Lung microvascular endothelial cell (primary cell): ENCODE measurements at regions not wholly inside any gene's neighbourhood (a gene's known extent, or its start where the extent isn't known, plus 50 kb on each side); places are given as distances from the start of the nearest gene placed in this dataset.
"Not testable (repeated sequence)": the region's sequence is repeated elsewhere in the genome, so short reads cannot be mapped to it uniquely, and the experiment has no call there.

Experiments
- DNase-seq, 2 donors: peaks; one replicate each; pipeline versions ENCODE4 v3.0.0 to v3.0.0-alpha.2; 2010; ENCODE audit warnings: low read depth in 2 of 2

GRCh38 chr18:3328532-3328931 is 66.6 kb downstream of the MYL12B start:
- no peak for DNase-seq

GRCh38 chr18:3329471-3329870 is 67.5 kb downstream of the MYL12B start:
- no peak for DNase-seq

- DNase-seq: no peak
Observed at GRCh38 chr18:3329872-3330271, 67.9 kb downstream of the MYL12B start.

- DNase-seq: no peak
Observed at GRCh38 chr18:3330622-3331021, 68.7 kb downstream of the MYL12B start.

- no peak for DNase-seq
Observed at GRCh38 chr18:3332376-3332775, 70.4 kb downstream of the MYL12B start.

GRCh38 chr18:3333056-3333720 is 71.3 kb downstream of the MYL12B start:
- DNase-seq: no peak

- no peak for DNase-seq
Observed at GRCh38 chr18:3333721-3334386, 71.9 kb downstream of the MYL12B start.

- peak in 1 of 2 donors; percentile 59 for DNase-seq
Observed at GRCh38 chr18:3340015-3340681, 78.2 kb downstream of the MYL12B start.

GRCh38 chr18:3340682-3341097 is 78.8 kb downstream of the MYL12B start:
- DNase-seq: peak in 1 of 2 donors; percentile 62

GRCh38 chr18:3342628-3343027 is 80.7 kb downstream of the MYL12B start:
- no peak for DNase-seq

GRCh38 chr18:3345452-3345851 is 83.5 kb downstream of the MYL12B start:
- DNase-seq: no peak

GRCh38 chr18:3345885-3346284 is 84.0 kb downstream of the MYL12B start:
- no peak for DNase-seq

- DNase-seq: no peak
Observed at GRCh38 chr18:3346487-3346886, 84.6 kb downstream of the MYL12B start.

- no peak for DNase-seq
Observed at GRCh38 chr18:3347286-3347803, 85.4 kb downstream of the MYL12B start.

- no peak for DNase-seq
Observed at GRCh38 chr18:3348176-3348575, 86.2 kb downstream of the MYL12B start.

GRCh38 chr18:3349046-3349841 is 87.3 kb downstream of the MYL12B start:
- DNase-seq: not testable (repeated sequence)

GRCh38 chr18:3350021-3350420 is 88.1 kb downstream of the MYL12B start:
- DNase-seq: no peak

GRCh38 chr18:3350566-3351527 is 88.9 kb downstream of the MYL12B start:
- peak in 1 of 2 donors; percentile 8 for DNase-seq

- no peak for DNase-seq
Observed at GRCh38 chr18:3354506-3354905, 92.6 kb downstream of the MYL12B start.

GRCh38 chr18:3356614-3357013 is 93.4 kb upstream of the TGIF1 start:
- DNase-seq: no peak

- DNase-seq: no peak
Observed at GRCh38 chr18:3357516-3357915, 92.5 kb upstream of the TGIF1 start.
